DLD1 (cell line): ENCODE measurements at regions not wholly inside any gene's neighbourhood (a gene's known extent, or its start where the extent isn't known, plus 50 kb on each side); places are given as distances from the start of the nearest gene placed in this dataset.

Source experiments
- in situ Hi-C: cut with HindIII; loops from 2 replicates; pipeline ENCODE4 v1.10.0; 2017; ENCODE audit warnings: low sequenced_read_pairs

DNA sequence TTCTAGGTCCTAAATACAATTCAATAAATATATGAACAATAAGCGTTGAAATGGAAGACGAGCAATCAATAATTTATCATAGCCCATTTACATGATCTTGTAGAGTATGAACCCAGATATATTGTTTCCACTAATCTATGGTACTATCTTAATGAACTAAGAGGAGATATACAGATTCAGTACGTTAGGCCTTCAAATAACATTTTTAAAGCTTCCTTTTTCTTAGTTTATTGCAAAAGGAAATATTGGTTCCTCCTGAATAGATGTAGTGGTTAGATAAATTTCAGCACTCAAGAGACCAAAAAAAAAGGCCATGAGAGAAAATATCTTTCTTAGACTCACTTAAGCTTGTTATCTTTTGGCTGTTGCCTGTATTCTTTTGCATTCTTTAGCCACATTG is 147.5 kb upstream of the PITX2 start:
- in situ Hi-C loops, result no loop called here

DNA sequence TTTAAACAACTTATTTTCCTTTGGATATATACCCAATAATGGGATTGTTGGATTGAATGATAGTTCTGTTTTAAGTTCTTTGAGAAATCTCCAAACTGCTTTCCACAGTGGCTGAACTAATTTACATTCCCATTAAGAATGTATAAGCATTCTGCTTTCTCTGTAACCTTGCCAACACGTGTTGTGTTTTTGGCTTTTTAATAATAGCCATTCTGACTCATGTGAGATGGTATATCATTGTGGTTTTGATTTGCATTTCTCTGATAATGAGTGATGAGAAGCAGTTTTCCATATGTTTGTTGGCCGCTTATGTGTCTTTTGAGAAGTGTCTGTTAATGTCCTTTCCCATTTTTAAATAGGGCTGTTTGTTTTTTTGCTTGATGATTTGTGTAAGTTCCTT is 155.6 kb upstream of the PITX2 start:
- in situ Hi-C loops, result no loop called here

DNA sequence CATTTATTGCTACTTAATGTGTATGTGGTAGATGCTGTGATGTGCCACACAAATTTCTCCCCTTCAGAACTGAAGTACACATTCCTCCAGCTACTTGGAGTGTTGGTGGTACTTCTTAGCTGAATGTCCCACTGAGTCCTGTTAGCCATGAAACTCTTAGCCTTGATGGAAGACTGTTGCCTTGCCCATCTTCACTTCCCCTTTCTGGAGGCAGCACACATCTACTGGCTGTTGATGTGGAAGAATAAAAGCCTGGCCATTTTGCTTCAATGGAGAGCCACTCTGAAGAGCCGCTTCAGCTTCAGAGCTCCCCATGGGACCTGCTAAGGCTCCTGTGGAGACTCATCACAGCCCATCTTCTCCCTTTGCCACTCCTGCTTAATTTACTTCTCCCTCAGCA is 157.7 kb upstream of the PITX2 start:
- in situ Hi-C loops, result no loop called here

- in situ Hi-C loops, result no loop called here
These were observed 159.1 kb upstream of the PITX2 start for GRCh38 chr4:110781944-110782343.

- in situ Hi-C loops, result no loop called here
These were observed 164.2 kb upstream of the PITX2 start for GRCh38 chr4:110787109-110787508.

DNA sequence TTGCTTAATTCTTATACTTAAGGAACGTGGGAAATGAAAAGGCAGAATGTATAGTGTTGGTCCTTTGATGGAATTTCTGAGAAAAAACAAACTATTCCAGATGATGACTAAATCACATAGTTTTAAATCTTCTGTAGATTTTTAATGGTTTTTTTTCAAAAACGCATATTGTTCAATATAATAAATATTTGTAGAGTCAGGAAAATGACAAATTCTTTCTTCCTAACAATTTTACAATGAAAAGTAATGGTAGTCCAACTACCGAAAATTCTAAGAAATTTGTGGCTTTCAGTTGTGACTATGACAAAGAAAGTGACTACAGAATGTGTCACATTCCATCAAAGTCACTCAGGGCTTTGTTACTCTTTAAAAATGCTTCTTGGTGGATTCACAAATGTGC is 164.8 kb upstream of the PITX2 start:
- in situ Hi-C loops, result no loop called here

- in situ Hi-C loops, result no loop called here
These were observed 165.4 kb upstream of the PITX2 start for GRCh38 chr4:110788302-110788701.

DNA sequence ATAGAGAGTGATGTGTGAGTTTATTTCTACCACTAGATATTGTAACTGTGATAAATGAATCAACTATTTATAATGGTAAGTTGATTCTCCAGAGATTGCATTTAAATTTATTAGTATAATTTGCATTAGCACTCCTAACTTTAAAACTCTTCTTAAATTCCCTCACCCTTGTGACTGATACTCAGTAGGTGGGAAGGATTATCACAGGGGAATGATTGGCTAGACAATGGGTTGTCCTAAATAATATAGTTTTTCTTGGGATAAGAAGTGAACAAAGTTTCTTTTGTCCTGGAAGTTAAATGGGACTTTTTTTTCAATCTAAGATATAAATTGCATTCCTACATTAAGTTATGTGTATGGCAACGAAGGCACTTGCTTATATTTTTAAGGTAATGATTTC is 169.2 kb upstream of the PITX2 start:
- in situ Hi-C loops, result no loop called here

GRCh38 chr4:110793381-110793801 is 170.5 kb upstream of the PITX2 start:
- in situ Hi-C loops, result no loop called here

- in situ Hi-C loops, result no loop called here
These were observed 171.1 kb upstream of the PITX2 start for GRCh38 chr4:110793890-110794554.

GRCh38 chr4:110795971-110796370 is 173.1 kb upstream of the PITX2 start:
- in situ Hi-C loops, result no loop called here

GRCh38 chr4:110797486-110797885 is 174.6 kb upstream of the PITX2 start:
- in situ Hi-C loops, result no loop called here

DNA sequence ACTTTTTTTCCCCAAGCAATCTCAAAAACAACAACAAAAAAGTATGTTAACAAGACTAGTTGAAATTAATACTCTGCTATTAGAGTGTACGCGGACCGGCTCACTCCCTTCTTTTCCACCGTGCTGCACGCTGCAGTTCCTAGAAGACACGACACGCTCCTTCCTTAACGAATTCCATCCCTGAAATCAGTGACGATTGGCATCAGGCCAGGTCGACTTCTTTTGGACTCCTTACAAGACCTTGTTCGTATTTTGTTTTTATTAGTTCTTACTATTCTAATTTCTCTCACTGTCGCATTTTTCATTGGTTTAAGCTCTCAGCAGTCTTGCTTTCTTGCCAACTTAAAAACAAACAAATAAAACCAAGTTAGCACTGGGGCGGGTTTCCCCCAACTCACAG is 175.8 kb upstream of the PITX2 start:
- in situ Hi-C loops, result no loop called here

- in situ Hi-C loops, result no loop called here
These were observed 176.3 kb upstream of the PITX2 start for GRCh38 chr4:110799211-110799610.

DNA sequence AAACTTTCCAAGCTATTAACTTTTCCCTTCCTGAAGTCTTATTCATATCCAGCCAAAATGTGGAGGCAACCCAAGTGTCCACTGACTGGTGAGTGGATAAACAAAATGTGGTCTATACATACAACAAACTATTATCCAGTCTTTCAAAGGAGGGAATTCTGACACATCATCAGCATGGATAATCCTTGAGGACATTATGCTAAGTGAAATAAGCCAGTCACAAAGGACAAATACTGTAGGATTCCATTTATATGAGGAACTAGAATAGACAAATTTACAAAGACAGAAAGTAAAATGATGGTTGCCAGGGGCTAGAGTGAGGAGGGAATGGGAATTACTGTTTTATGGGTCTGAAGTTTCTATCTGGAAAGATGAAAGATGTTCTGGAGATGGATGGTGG is 178.7 kb upstream of the PITX2 start:
- in situ Hi-C loops, result no loop called here

- in situ Hi-C loops, result no loop called here
These were observed 185.5 kb upstream of the PITX2 start for GRCh38 chr4:110808351-110808878.

- in situ Hi-C loops, result loop anchor here (10.0 kb wide), 1 partner anchor 191 kb away; the partner anchor contains the start of gene PITX2
These were observed 193.1 kb upstream of the PITX2 start for GRCh38 chr4:110815950-110816349.

- in situ Hi-C loops, result loop anchor here (10.0 kb wide), 1 partner anchor 192 kb away; the partner anchor contains the start of gene PITX2
These were observed 193.5 kb upstream of the PITX2 start for GRCh38 chr4:110816367-110816766.

DNA sequence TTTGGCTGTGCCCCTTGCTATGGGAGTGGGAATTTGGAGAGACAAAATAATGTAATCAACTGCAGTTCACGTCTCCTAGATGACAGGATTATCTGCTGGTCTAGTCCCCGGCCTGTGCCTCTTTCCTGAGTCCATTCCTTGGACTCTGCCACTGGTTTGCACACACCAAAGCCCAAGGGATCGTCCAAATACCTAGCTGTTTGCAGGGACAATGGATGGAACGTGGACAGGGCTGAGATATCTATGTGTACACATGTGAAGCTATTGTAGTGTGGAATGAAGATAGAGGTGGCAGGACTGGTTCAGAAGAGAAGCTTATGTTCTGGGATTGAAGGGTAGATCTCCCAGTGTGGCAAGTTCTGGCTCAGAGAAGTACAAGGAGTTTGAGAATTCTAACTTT is 198.3 kb upstream of the PITX2 start:
- in situ Hi-C loops, result no loop called here

DNA sequence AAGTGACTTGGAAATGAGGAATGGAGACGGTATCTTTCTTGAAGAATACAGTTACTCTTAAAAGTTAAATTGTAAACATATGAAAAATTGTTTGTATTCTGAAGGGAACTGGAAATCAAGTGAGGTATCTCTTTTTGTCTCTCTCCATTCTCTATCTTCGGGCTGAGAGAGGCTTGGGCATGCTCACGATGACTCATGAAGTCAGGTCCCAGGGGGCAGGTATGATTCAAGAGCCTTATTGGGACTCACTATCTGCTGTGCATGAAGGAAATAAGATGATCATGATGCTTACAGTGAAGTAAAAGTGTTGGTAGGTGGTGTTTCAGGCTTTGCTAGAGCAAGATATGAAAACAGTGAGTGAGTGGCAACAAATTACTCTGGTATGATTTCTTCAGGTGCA is 200.4 kb upstream of the PITX2 start:
- in situ Hi-C loops, result no loop called here

GRCh38 chr4:110824344-110824743 is 201.5 kb upstream of the PITX2 start:
- in situ Hi-C loops, result no loop called here

DNA sequence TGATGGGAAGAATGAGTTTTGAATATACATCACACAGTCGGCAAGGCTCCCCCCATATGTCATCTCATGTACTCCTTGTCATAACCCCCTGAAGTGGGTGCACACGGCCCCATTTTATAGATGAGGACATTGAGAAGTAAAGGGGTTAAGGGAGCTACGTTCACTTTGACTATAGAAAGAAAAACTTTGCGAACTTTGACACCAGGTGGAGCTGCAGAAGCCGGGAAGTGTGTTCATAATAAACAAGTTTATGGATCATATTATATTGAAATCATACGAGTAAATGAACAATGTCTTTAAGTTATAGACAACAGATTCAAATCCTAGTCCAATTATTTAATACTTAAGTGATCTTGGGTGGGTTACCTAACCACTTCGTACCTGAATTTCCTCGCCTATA is 203.8 kb upstream of the PITX2 start:
- in situ Hi-C loops, result no loop called here

- in situ Hi-C loops, result no loop called here
These were observed 207.6 kb upstream of the PITX2 start for GRCh38 chr4:110830461-110830860.
